ENCODE measurements at regions not wholly inside any gene's neighbourhood (a gene's known extent, or its start where the extent isn't known, plus 50 kb on each side); places are given as distances from the start of the nearest gene placed in this dataset.

DNA sequence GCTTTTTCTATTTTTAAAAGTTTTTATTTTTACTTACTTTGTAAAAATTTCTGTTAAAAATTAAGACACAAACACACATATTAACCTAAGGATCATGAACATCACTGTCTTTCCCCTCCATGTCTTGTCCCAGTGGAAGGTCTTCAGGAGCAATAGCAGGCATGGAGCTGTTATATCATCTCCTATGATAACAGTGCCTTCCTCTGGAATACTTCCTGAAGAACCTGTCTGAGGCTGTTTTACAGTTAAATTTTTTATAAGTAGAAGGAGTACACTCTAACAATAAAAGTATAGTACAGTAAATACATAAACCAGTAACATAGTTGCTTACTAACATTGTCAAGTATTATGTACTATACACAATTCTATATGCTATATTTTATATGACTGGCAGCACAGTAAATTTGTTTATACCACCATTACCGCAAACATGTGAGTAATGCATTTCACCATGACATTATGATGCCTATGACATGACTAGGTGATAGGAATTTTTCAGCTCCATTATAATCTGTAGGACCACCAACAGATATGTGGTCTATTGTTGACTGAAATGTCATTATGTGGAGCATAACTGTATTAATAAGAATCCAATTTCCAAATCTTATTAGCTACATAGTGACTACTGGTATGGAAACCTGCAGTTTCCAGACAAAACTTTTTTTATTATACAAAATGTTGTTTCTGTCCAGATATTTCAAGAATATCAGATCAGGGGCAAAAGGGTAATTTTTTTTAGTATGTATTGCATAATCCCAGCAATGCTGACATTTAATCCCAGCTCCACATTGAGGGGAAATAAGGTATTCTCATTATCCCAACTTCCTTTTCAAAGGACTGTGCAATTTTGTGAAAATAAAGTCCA, 337.2 kb upstream of the SLC39A10 start:
- no peaks in the 10 kb centered on the region for H3K27me3 ChIP-seq (ENCODE audit: control insufficient read depth in 3 of 3, insufficient read depth in 3 of 3, low read length in 3 of 3)
- no peak overlapping the region for H3K27ac ChIP-seq (ENCODE audit: low read depth in 1 of 3, low read length in 2 of 3)
- WGBS, 3 donors: 0 to 57% (median 44%) methylated on average over 1 of the region's 1 CpG
- H3K9me3 ChIP-seq (ENCODE audit: control insufficient read depth in 2 of 2, insufficient read depth in 1 of 2, low read depth in 1 of 2, low read length in 1 of 2): peaks cover 0 to 6% of the 10 kb centered on the region in 2 donors
- no peak for DNase-seq
- no peak for FAIRE-seq
- H3K4me1 ChIP-seq (ENCODE audit: control insufficient read depth in 3 of 3, insufficient read depth in 2 of 3, low read depth in 1 of 3, low read length in 2 of 3): no peaks in the 10 kb centered on the region
- H3K4me3 ChIP-seq (ENCODE audit: low read depth in 1 of 3, low read length in 3 of 3): no peak overlapping the region
- no peaks in the 10 kb centered on the region for H3K36me3 ChIP-seq (ENCODE audit: control insufficient read depth in 3 of 3, insufficient read depth in 2 of 3, low read depth in 1 of 3, low read length in 3 of 3)

DNA sequence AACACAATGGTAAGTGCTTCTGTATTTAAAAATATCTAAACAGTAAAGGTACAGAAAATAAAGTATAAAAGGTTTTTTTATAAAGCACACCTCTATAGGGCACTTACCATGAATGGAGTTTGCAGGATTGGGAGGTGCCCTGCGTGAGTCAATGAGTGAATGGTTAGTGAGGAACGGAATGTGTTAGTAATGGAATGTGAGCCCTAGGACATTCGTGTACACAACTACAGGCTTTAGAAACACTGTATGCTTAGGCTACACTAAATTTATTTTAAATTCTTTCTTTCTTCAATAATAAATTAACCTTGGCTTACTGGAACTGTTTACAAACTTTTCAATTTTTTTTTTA, 337.9 kb upstream of the SLC39A10 start:
- no peaks in the 10 kb centered on the region for H3K27me3 ChIP-seq (ENCODE audit: control insufficient read depth in 3 of 3, insufficient read depth in 3 of 3, low read length in 3 of 3)
- FAIRE-seq: no peak
- H3K9me3 ChIP-seq (ENCODE audit: control insufficient read depth in 2 of 2, insufficient read depth in 1 of 2, low read depth in 1 of 2, low read length in 1 of 2): peaks cover 0 to 4% of the 10 kb centered on the region in 2 donors
- no peak overlapping the region for H3K4me3 ChIP-seq (ENCODE audit: low read depth in 1 of 3, low read length in 3 of 3)
- no peaks in the 10 kb centered on the region for H3K4me1 ChIP-seq (ENCODE audit: control insufficient read depth in 3 of 3, insufficient read depth in 2 of 3, low read depth in 1 of 3, low read length in 2 of 3)
- DNase-seq: no peak
- WGBS, 3 donors: 68 to 71% (median 68%) methylated on average over 3 of the region's 3 CpGs
- no peaks in the 10 kb centered on the region for H3K36me3 ChIP-seq (ENCODE audit: control insufficient read depth in 3 of 3, insufficient read depth in 2 of 3, low read depth in 1 of 3, low read length in 3 of 3)
- no peak overlapping the region for H3K27ac ChIP-seq (ENCODE audit: low read depth in 1 of 3, low read length in 2 of 3)

DNA sequence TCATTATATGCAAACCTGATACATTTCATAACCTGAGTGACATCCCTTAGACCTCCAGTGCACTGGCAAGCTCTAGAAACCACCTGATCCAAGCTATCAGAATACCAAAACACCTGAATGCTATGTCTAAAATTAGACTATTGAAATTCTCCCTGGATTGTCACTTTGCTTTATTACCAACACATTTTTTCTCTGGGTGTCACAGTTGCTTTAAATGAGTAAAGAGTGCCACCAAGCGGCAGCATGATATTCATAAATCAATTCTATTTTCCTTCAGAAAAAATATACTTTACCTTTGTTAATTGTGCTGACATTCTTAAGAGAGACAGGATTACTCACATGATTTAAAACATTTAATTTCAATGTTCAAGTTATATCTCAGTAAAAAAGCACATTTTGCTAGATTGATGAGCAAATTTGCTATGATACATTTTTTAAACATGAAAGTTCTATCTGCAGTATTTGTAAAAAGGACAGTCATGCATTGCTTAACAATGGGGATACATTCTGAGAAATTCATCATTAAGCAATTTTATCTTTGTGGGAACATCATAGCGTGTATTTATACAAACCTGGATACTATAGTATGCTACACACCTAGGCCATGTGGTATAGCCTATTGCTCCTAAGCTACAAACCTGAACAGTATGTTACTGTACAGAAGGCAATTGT, 338.4 kb upstream of the SLC39A10 start:
- FAIRE-seq (peak; percentile 33), DNase-seq (peak; percentile 49 to 70)
- WGBS, 3 donors: 7 to 12% (median 8%) methylated on average over 2 of the region's 2 CpGs

DNA sequence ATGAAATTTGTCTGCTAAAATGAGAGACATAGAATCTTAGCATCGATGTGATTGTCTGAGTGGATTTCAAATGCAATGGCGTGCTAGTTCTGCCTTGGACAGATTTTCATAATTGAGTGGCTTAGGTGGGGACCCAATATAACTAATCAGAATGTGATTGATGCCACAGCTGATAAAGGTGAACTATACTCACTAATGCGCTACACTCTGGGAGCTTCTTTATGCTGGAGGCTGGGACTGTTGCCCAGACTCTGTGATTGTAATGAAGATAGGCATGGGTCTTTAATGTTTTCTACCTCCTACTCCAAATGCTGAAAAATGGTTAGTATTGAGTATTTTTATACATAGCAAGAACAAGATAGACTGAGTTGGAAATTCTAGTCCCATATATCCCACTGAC, 339.5 kb upstream of the SLC39A10 start:
- 86 to 91% (median 88%) methylated on average over 3 of the region's 3 CpGs for WGBS, 3 donors
- FAIRE-seq (no peak), DNase-seq (no peak)
- H3K9me3 ChIP-seq (ENCODE audit: control insufficient read depth in 2 of 2, insufficient read depth in 1 of 2, low read depth in 1 of 2, low read length in 1 of 2): no peaks in the 10 kb centered on the region
- H3K4me3 ChIP-seq (ENCODE audit: low read depth in 1 of 3, low read length in 3 of 3): no peak overlapping the region
- no peak overlapping the region for H3K27ac ChIP-seq (ENCODE audit: low read depth in 1 of 3, low read length in 2 of 3)
- no peaks in the 10 kb centered on the region for H3K27me3 ChIP-seq (ENCODE audit: control insufficient read depth in 3 of 3, insufficient read depth in 3 of 3, low read length in 3 of 3)
- H3K36me3 ChIP-seq (ENCODE audit: control insufficient read depth in 3 of 3, insufficient read depth in 2 of 3, low read depth in 1 of 3, low read length in 3 of 3): no peaks in the 10 kb centered on the region
- H3K4me1 ChIP-seq (ENCODE audit: control insufficient read depth in 3 of 3, insufficient read depth in 2 of 3, low read depth in 1 of 3, low read length in 2 of 3): no peaks in the 10 kb centered on the region

More for the DNA sequence above, 338.4 kb upstream of the SLC39A10 start:
- no peaks in the 10 kb centered on the region for H3K36me3 ChIP-seq (ENCODE audit: control insufficient read depth in 3 of 3, insufficient read depth in 2 of 3, low read depth in 1 of 3, low read length in 3 of 3)
- H3K27me3 ChIP-seq (ENCODE audit: control insufficient read depth in 3 of 3, insufficient read depth in 3 of 3, low read length in 3 of 3): no peaks in the 10 kb centered on the region
- H3K9me3 ChIP-seq (ENCODE audit: control insufficient read depth in 2 of 2, insufficient read depth in 1 of 2, low read depth in 1 of 2, low read length in 1 of 2): no peaks in the 10 kb centered on the region
- no peaks in the 10 kb centered on the region for H3K4me1 ChIP-seq (ENCODE audit: control insufficient read depth in 3 of 3, insufficient read depth in 2 of 3, low read depth in 1 of 3, low read length in 2 of 3)
- H3K4me3 ChIP-seq (ENCODE audit: low read depth in 1 of 3, low read length in 3 of 3): no peak overlapping the region
- H3K27ac ChIP-seq (ENCODE audit: low read depth in 1 of 3, low read length in 2 of 3): no peak overlapping the region

DNA sequence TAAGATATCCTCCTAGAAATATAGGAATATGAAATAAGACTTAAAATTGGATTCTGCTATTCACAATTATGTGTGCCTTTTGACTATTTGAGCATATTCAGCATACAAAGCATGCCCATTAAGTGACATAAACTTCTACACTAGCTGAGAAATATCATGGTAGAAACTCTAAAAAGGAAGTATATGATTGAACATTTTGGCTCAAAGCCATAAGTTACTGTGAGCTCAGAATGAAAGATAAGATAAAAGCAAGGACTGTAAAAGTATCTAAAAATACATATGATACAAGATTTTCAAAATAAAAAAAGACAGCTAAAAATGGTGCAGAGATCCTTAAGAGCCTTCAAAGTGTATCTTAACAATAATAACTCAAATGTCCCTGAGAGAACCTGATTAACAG, 340.5 kb upstream of the SLC39A10 start:
- Histone ChIP-seq H3K4me3 (ENCODE audit: low read depth in 1 of 3, low read length in 3 of 3) (no peak overlapping the region), H3K27ac (ENCODE audit: low read depth in 1 of 3, low read length in 2 of 3) (no peak overlapping the region), H3K27me3 (ENCODE audit: control insufficient read depth in 3 of 3, insufficient read depth in 3 of 3, low read length in 3 of 3) (no peaks in the 10 kb centered on the region), H3K4me1 (ENCODE audit: control insufficient read depth in 3 of 3, insufficient read depth in 2 of 3, low read depth in 1 of 3, low read length in 2 of 3) (no peaks in the 10 kb centered on the region), H3K36me3 (ENCODE audit: control insufficient read depth in 3 of 3, insufficient read depth in 2 of 3, low read depth in 1 of 3, low read length in 3 of 3) (no peaks in the 10 kb centered on the region), H3K9me3 (ENCODE audit: control insufficient read depth in 2 of 2, insufficient read depth in 1 of 2, low read depth in 1 of 2, low read length in 1 of 2) (no peaks in the 10 kb centered on the region)
- FAIRE-seq: no peak
- DNase-seq: no peak

DNA sequence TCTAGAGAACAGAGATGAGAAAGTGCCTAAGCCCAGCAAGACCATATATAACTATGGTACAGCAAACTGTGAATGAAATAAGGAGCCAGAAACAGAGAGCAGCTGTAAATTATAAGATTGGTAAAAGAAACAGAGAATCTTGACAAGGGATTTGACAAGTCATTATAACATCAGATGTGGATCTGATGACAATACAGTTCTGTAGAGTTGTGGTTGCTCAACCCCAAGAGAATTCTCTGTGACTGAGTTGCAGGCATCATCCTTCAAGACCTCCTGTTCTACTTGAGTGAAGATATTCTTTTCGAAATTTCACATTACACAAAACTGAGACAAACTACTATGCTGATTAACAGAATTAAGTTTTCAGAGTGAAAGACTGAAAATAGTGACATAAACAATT, 343.1 kb upstream of the SLC39A10 start:
- no peak overlapping the region for H3K27ac ChIP-seq (ENCODE audit: low read depth in 1 of 3, low read length in 2 of 3)
- H3K4me1 ChIP-seq (ENCODE audit: control insufficient read depth in 3 of 3, insufficient read depth in 2 of 3, low read depth in 1 of 3, low read length in 2 of 3): no peaks in the 10 kb centered on the region
- DNase-seq (no peak), FAIRE-seq (no peak)
- H3K27me3 ChIP-seq (ENCODE audit: control insufficient read depth in 3 of 3, insufficient read depth in 3 of 3, low read length in 3 of 3): no peaks in the 10 kb centered on the region
- WGBS, 3 donors: 70 to 95% (median 86%) methylated on average over 1 of the region's 1 CpG
- no peak overlapping the region for H3K4me3 ChIP-seq (ENCODE audit: low read depth in 1 of 3, low read length in 3 of 3)
- H3K36me3 ChIP-seq (ENCODE audit: control insufficient read depth in 3 of 3, insufficient read depth in 2 of 3, low read depth in 1 of 3, low read length in 3 of 3): no peaks in the 10 kb centered on the region
- H3K9me3 ChIP-seq (ENCODE audit: control insufficient read depth in 2 of 2, insufficient read depth in 1 of 2, low read depth in 1 of 2, low read length in 1 of 2): no peaks in the 10 kb centered on the region

DNA sequence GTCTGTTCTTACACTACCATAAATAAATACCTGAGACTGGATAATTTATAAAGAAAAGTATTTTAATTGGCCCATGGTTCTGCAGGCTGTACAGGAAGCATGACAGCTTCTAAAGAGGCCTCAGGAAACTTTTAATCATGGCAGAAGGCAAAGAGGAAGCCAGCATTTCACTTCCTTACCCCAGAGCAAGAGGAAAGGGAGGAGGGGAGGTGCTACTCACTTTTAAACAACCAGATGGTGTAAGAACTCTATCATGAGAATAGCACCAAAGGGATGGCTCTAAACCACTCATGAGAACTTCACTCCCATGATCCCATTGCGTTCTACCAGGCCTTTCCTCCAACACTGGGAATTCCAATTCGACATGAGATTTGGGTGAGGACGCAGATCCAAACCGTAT, 344.4 kb upstream of the SLC39A10 start:
- H3K4me3 ChIP-seq (ENCODE audit: low read depth in 1 of 3, low read length in 3 of 3): no peak overlapping the region
- no peaks in the 10 kb centered on the region for H3K36me3 ChIP-seq (ENCODE audit: control insufficient read depth in 3 of 3, insufficient read depth in 2 of 3, low read depth in 1 of 3, low read length in 3 of 3)
- FAIRE-seq (no peak), DNase-seq (no peak)
- no peak overlapping the region for H3K27ac ChIP-seq (ENCODE audit: low read depth in 1 of 3, low read length in 2 of 3)
- no peaks in the 10 kb centered on the region for H3K9me3 ChIP-seq (ENCODE audit: control insufficient read depth in 2 of 2, insufficient read depth in 1 of 2, low read depth in 1 of 2, low read length in 1 of 2)
- no peaks in the 10 kb centered on the region for H3K27me3 ChIP-seq (ENCODE audit: control insufficient read depth in 3 of 3, insufficient read depth in 3 of 3, low read length in 3 of 3)
- no peaks in the 10 kb centered on the region for H3K4me1 ChIP-seq (ENCODE audit: control insufficient read depth in 3 of 3, insufficient read depth in 2 of 3, low read depth in 1 of 3, low read length in 2 of 3)
- WGBS, 3 donors: 88 to 96% (median 92%) methylated on average over 4 of the region's 4 CpGs

DNA sequence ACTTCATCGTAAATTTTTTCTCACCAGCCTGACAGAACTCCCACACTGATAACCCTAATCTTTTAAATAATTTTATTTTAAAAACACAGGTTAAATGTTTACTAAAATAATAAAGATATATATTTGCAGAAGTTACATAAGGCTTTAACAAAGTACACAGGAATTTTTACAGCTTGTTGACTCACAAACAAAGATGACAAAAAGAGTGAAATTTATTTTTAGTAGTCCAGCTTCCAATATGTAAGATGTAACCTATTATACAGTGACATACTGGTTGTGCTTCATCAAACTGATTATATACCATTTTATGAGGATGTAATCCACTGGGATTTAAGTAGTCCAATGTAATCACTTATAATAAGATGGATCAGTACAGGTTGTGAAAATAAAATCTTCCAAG, 348.9 kb upstream of the SLC39A10 start:
- DNase-seq: peak in 1 of 2 donors; percentile 1
- FAIRE-seq: no peak
- 14 to 61% (median 38%) methylated on average over 1 of the region's 1 CpG for WGBS, 3 donors
- Histone ChIP-seq H3K4me3 (ENCODE audit: low read depth in 1 of 3, low read length in 3 of 3) (no peak overlapping the region), H3K9me3 (ENCODE audit: control insufficient read depth in 2 of 2, insufficient read depth in 1 of 2, low read depth in 1 of 2, low read length in 1 of 2) (no peaks in the 10 kb centered on the region), H3K27me3 (ENCODE audit: control insufficient read depth in 3 of 3, insufficient read depth in 3 of 3, low read length in 3 of 3) (no peaks in the 10 kb centered on the region), H3K27ac (ENCODE audit: low read depth in 1 of 3, low read length in 2 of 3) (no peak overlapping the region), H3K36me3 (ENCODE audit: control insufficient read depth in 3 of 3, insufficient read depth in 2 of 3, low read depth in 1 of 3, low read length in 3 of 3) (no peaks in the 10 kb centered on the region), H3K4me1 (ENCODE audit: control insufficient read depth in 3 of 3, insufficient read depth in 2 of 3, low read depth in 1 of 3, low read length in 2 of 3) (no peaks in the 10 kb centered on the region)

Data from small intestine (tissue), 7 donors.